Astrocyte (in vitro differentiated cells and primary cell): ENCODE measurements at regions not wholly inside any gene's neighbourhood (a gene's known extent, or its start where the extent isn't known, plus 50 kb on each side); places are given as distances from the start of the nearest gene placed in this dataset.

Experiments
- EZH2 ChIP-seq: IDR thresholded peaks from 2 replicates; pipeline ENCODE4 v1.6.1; 2012; ENCODE audit warnings: mild to moderate bottlenecking, low read length, inconsistent platforms; ENCODE audit not compliant: insufficient read depth
- TF ChIP-seq, protein P1 (sequence below): IDR thresholded peaks from 2 replicates; pipeline ENCODE4 v1.5.1; 2011; ENCODE audit warnings: low read depth, mild to moderate bottlenecking, inconsistent platforms, low read length, moderate library complexity; ENCODE audit not compliant: insufficient read depth

DNA sequence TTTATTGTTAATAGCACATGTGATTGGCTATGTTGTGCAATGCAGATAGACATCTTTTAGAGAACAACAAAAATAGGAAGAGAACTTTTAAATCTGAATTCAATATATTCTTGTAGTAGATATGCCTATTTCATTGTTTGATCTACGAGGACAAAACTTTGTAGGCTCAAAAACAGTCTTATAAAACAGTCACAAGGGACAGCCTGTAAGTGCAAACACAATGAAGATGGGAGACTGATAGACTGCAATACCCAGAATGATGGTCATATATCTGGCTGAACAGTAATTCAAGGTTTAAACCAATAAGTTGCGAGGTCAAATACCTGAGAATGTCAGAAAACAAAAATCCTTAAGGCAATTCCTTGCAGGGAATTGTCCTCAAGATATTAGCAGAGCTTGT lies 1342.9 kb upstream of the ADGRB3 start:
- no peak for TF ChIP-seq EZH2
- TF ChIP-seq, protein P1, sequence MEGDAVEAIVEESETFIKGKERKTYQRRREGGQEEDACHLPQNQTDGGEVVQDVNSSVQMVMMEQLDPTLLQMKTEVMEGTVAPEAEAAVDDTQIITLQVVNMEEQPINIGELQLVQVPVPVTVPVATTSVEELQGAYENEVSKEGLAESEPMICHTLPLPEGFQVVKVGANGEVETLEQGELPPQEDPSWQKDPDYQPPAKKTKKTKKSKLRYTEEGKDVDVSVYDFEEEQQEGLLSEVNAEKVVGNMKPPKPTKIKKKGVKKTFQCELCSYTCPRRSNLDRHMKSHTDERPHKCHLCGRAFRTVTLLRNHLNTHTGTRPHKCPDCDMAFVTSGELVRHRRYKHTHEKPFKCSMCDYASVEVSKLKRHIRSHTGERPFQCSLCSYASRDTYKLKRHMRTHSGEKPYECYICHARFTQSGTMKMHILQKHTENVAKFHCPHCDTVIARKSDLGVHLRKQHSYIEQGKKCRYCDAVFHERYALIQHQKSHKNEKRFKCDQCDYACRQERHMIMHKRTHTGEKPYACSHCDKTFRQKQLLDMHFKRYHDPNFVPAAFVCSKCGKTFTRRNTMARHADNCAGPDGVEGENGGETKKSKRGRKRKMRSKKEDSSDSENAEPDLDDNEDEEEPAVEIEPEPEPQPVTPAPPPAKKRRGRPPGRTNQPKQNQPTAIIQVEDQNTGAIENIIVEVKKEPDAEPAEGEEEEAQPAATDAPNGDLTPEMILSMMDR = no peak
